HG02885 (cell line): ENCODE measurements at regions not wholly inside any gene's neighbourhood (a gene's known extent, or its start where the extent isn't known, plus 50 kb on each side); places are given as distances from the start of the nearest gene placed in this dataset.
"Not testable (repeated sequence)": the region's sequence is repeated elsewhere in the genome, so short reads cannot be mapped to it uniquely, and the experiment has no call there.

Experiments used
- ATAC-seq: cut with Tn5 transposase; IDR thresholded peaks from one replicate; pipeline ENCODE4 v1.9.1; 2021; ENCODE audit warnings: mild to moderate bottlenecking; ENCODE audit not compliant: unreplicated experiment, poor library complexity

DNA sequence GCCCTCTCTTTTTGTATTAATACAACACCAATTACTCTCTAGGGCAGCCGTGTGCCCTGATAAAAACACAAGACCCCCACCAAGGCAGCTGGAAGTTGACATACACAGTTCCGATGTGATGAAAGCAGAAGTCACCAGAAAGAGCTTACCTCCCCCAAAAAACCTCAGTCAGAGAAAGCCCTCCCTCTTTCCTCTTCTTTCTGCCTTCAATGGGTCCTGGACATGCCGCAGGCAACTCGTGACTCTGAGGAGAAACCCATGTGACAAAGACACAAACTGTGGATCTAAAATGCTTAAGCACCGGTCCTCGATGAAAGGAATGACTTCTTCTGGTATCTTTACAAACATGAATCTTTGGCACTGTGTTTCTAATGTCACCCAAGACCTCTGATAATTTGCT lies 117.7 kb upstream of the CCDC28A start:
- no peak for ATAC-seq

DNA sequence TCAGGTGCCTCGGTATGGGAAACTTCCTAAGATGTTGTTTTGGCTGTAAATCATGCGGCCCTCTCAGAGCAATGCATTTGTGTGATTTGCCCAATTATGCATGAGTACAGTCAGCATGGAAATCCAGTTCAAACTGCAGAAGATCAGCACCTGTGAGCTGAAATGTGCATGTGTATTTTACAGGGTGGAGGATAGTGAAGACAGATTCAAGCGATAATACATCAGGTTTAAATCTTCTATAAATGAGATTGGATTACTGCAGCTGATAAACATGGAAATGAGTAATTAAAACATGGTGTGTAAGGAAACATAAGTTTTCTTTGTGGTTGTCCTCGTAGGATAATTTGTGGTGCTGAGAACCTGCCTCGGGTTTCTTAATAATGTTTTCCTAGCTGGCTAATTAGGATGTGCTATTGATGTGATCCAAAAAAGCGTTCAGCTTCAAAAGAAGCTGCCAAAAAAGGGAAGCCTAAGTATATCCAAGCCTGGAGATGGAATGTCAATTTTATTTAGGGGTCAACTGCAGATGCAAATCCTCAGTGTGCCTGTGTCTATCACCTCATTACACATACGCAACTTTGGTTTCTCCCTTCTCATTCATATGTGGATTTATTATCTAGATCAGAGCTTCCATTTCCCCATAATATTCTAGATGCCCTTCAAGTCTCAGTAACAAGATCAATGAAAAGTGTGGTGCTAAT lies 117.1 kb upstream of the CCDC28A start:
- ATAC-seq: no peak

DNA sequence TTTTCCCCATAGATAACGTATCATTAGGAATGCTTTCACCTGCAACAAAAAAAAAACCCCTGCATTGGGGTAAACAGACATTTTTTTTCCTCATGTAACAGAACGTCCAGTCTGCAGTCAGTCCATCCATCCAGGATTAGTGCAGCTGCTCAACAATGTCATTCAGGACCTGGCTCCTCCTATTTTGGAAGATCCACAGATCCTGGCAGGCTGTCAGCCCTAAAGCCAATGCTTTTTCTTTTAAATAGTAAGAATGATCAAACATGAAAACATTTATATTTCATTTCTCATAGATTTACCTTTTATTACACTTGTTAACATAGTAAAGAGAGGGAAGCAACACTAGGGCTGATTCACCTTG lies 116.5 kb upstream of the CCDC28A start:
- ATAC-seq: no peak

DNA sequence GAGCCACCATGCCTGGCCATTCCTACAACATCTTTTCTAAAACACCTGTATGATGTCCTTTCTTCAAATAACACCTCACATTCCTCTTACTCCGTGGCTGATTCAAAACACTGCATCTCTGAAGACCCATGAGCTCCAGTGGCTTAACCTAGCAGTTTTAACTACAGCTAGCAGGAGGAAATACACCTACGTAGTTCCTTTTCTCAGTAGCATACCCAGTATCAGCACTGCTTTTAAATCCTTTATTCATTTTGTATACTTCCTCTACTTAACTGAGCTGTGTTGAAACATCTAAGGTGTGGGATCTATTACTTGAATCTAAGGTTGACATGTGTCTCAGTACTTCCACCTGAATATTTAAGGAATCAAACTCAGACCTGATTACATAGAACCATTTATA lies 113.6 kb upstream of the CCDC28A start:
- ATAC-seq: peak; percentile 67

DNA sequence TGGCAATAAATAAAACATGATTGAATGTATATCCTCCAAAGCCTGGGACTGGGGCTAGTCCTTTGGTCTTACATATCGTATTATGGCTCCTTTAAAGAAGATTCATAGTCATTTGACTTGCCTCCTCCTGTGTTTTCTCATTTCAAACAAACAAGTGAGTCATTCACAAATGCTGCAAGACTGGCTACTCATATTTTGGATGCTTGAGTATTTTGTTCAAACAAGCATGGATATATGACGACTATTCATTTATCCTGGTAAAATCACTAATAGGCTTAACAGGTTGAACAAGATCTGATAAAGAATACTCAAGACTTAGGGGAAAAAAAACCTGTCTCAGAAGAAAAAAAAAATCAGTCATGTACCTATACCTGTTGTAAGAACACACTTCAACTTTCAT lies 111.1 kb upstream of the CCDC28A start:
- no peak for ATAC-seq

DNA sequence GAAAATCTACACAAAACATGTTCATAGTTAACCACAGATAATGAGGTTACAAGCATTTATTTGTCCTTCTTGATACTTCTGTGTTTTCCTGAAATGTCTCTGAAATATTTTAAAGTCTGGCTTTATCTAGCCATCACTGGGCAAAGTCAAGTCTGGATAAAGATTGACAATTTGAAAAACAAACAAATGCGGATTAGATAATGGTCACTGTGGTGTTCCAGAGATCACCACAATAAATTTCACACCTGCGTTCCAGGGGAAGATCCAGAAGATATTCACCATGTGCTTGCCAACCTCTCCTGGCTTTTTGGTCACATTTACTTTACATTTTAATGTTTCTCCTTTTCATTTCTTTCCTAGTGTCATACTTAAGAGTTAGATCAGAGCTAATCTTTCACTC lies 109.7 kb upstream of the CCDC28A start:
- ATAC-seq: no peak

DNA sequence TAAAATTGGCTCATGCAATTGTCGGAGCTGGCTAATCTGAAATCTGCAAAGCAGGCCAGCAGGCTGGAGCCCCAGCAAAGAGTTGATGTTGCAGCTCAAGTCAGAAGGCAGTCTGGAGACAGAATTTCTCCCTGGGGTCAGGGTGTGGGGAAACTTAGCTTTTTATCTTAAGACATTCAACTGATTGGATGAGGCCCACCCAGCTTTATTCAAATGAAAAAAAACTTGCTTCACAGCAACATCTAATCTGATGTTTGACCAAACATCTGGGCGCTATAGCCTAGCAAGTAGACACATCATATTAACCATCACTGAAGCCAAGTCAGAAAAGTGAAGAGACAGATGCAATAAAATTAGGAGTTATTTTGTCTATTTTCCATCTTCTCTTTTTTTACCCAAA lies 108.8 kb upstream of the CCDC28A start:
- no peak for ATAC-seq

DNA sequence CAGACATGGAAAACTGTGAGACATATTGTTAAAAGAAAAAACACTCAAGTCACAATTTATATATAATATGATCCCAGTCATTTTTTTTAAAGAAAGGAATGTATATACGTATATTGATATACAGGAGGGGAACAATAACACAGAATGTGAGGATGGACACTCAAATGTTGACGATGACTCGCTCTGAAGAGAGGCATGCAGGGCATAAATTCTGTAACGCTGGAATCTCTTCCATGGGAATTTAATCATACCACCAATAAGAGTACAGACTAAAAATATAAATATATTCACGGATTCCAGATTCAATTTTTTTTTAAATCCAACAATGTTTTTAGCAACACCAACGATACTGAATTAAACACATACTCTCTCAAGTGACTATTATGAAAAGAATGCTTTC lies 106.9 kb upstream of the CCDC28A start:
- no peak for ATAC-seq

DNA sequence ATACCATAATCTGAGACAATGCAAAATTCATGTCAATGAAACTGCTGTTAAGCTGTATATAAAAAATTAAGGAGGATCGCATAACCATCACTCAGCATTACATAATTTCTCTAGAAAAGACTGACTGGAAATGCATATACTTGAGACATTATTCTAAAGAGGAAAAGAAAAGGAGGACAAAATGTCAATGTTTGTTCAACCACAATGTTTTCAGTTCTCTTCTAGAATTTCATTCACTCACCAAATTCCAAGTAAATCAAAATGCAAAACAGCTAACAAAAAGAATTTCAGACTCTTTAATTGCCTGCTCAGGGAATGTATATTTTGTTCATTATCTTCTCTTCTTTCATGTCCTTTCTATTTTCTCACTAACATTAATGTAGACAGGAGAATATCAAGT lies 106.2 kb upstream of the CCDC28A start:
- no peak for ATAC-seq

DNA sequence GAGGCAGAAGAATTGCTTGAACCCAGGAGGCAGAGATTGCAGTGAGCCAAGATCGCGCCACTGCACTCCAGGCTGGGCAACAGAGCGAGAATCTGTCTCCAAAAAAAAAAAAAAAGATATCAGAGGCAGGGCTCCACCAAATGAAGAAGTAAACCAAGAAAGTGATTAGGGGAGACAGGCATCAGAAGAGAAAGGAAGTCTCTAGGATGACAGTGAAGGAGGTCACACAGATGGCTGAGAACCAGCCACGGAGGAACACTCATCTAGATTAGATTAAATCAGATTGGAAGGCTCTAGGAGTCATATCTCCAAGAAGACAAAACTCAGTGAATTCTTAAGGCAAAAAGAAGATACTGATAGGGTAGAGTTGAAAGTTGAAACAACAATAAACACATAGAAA lies 102.2 kb upstream of the CCDC28A start:
- no peak for ATAC-seq

DNA sequence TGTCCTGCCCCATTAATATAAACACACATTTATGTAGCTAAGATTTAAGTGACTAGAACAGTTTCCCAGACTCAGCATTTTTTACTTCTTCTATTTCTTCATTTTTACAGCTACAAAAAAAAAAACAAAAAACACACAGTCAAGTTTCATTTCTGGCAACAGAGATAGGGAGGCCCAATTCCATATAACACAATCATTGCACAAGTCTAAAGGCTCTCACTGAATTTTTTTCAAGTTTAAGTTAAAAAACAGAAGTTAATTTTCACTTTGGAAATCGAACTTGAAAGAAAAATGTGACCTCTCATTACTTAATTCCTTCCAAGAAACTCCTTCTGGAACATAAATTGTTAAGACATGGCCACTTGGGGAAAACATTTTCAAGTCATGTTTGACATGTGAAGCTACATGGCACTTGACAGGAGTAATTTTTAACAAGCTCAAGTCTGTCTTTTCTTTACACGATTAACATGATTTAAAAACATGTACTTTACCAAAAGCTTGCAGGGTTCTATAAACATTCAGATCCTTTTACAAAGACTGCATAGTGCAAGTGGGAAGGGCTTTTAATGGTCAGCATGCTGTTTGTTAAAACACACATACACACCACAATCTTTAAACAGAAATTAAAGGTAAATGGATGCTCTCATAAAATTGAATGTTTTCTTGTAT lies 100.1 kb upstream of the CCDC28A start:
- ATAC-seq: no peak

DNA sequence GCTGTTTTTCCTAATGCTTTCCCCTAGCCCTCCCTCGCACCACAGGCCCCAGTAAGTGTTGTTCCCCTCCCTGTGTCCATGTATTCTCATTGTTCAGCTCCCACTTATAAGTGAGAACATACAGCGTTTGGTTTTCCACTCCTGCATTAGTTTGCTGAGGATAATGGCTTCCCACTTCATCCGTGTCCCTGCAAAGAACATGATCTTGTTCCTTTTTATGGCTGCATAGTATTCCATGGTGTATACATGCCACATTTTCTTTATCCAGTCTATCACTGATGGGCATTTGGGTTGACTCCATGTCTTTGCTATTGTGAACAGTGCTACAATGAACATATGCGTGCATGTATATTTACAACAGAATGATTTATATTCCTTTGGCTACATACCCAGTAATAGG lies 99.1 kb upstream of the CCDC28A start:
- not testable (repeated sequence) for ATAC-seq

DNA sequence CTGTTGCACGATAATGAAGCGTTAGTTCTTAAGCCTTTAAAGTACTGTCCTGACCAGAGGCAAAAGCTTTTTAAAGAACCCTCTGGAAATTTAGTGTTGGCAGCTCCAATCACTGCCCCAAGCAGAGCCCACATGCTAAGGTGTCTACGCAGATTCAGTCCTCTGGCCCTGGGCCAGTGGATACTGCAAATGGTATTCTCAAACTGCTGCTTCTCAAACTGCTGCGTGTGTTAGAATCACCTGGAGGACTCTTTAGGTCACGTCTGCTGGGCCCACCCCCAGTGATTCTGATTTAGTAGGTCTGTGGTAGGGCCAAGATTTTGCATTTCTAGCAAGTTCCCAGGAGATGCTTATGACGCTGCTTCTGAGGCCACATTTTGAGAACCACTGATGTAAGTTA lies 96.0 kb upstream of the CCDC28A start:
- no peak for ATAC-seq

DNA sequence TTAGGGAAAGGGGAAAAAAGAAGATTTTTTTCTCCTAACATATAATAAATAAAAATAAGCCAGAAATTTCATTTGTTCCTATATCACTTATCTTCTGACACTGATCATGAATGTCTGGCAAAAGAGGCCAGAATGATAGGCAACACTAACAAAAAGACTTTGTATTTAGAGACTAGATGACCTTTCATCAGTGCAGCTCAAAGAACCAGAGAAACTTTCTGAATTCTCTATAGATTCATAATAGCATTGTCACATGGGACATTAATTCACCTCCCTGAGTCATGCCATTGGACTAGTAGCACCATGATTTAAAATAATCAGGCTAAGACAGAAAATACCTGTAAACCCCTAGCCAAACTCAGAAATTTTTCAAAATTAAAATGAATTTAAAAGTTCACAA lies 95.4 kb upstream of the CCDC28A start:
- no peak for ATAC-seq

DNA sequence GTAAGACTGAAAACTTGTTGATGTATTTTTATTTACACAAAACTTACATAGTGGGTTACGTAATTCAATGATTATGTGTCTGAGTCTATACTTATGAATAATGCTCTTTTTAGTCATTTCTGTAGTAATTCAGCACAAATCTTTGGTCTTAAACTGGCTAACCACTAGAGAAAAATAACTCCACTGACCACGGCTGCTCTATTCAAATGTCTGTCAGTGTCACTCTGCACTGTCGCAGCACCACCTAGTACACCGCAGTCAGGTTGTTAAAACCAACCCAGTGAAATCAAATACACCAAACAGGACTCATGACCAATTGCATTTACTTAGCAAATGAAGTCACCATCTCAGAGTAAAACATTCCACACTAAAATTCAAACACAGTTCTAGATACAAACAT lies 93.5 kb upstream of the CCDC28A start:
- peak; percentile 55 for ATAC-seq

DNA sequence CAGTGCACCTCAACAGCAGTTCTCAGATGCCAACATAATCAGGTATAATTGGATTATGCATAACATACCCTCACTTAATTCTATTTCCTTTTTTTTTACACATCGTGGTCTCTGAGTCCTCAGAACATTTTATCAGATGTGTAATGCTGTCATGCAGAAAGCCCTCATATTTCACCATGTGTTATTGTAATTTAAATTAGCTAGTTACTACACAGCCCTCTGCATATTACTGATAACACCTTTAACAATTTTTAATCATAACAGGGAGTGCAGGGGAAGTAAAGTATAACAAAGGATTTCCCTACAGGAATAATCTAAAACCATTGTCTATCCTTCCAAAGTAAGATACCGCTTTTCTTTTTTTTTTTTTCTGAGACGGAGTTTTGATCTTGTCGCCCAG lies 91.9 kb upstream of the CCDC28A start:
- no peak for ATAC-seq

DNA sequence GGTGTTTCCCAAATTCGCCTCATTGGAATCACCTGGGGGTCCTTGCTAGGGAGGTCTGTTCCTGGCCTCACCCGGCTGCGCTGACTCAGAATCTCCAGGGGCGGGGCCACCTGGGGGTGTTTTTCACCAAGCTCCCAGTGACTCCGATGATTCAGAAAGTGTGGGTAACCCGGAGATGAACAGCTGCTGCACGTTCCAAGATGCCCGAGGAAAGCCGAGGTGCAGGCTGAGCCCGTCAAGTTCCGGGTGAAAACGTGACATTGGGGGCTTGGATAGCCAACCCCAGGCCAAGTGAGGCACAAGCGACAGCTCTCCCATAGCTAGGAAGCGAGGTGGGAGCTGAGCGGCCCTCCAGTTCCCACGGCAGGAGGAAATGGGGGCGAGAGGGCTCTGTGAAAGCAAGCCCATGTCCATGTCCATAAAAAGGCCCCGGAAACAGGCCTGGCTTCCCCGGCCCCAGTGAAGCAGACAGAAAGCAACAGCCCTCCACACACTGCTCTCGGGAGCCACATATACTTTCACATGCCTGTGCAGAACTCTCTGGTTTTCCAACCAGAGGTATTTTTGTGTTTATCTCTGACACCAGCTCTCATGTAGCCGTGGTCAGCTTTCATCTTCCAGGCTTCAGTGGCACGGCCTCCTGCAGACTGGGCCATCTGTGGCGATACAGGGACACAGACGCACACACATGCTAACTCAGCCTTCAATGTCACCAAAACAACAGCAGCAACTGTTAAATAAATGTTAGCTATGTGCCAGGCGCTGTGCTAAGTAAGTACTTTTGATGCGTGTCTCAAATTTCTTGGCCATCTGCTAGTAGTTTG lies 90.7 kb upstream of the CCDC28A start:
- no peak for ATAC-seq

DNA sequence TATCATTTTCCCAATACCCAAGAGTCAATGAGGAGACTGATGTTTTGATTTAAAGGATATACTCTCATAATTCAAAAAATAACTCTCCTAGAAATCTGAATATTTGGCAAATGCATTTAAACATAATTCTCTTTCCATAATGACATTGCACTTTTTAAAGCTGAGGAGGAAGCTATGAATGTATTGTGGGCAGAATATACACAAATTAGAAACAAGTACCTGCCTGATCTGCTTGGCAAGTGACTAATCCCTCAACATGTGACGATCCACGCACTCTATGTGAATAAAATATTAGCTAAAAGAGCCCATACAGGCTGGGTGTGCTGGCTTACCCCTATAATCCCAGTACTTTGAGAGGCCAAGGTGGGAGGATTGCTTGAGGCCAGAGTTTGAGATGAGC lies 88.3 kb upstream of the CCDC28A start:
- no peak for ATAC-seq

DNA sequence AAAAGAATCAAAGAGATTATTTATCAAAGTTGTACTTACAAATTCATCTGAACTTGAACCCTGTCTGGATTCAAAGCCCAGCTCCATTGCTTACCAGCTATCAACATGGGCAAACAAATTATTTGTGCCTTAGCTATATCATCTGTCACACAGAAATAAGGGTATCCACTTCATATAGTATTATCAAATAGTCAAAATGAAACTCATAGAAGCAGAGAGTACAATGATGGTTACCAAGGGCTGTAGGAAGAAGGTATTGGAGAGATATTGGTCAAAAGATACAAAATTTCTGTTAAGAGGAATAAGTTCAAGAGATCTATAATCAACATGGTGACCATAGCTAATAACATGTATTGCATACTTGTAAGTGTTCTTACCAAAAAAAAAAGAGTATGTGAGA lies 87.8 kb upstream of the CCDC28A start:
- ATAC-seq: no peak

DNA sequence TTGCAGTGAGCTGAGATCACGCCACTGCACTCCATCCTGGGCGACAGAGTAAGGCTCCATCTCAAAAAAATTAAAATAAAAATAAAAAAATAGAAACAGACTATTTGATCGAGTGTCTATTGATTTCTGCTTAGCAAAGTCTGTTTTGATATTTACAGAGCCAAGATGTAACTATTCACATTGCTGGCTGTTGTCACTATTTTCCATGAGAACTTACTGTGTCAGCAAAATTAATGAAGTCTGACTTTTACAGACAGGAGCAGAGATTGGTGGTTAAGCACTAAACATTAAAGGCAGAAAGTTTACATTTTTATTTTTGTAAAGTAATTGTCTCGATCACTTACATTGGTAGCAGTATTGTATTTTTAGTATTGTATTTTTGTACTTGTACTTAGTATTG lies 85.0 kb upstream of the CCDC28A start:
- ATAC-seq: no peak

DNA sequence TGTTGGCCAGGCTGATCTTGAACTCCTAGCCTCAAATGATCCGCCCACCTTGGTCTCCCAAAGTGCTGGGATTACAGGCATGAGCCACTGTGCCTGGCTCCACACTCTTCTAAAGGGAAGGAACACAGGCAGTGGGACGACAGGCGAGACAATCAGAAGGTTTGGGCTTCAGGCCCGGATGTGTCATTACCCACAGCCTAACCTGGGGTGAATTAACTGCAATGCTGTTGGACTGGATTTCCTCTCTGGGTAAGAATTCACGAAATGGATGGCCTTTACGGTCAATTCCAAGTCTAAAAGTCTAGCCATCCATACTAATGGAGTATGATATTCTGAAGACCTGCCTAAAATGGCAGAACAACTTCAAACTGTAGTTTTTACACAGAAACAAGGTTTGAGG lies 83.7 kb upstream of the CCDC28A start:
- no peak for ATAC-seq
